Smooth muscle cell (in vitro differentiated cells): ENCODE measurements at regions not wholly inside any gene's neighbourhood (a gene's known extent, or its start where the extent isn't known, plus 50 kb on each side); places are given as distances from the start of the nearest gene placed in this dataset.
"Not testable (repeated sequence)": the region's sequence is repeated elsewhere in the genome, so short reads cannot be mapped to it uniquely, and the experiment has no call there.

Experiments
- DNase-seq: peaks from one replicate; lab custom pipeline; 2025; ENCODE audit not compliant: unreplicated experiment; lab: John Stamatoyannopoulos, UW
- H2AFZ ChIP-seq: fragments of 200-600 bp; sonication (generic); 2 replicates; pipeline ENCODE4 v1.6.0; 2016; ENCODE audit warnings: antibody characterized with exemption, low read depth, mild to moderate bottlenecking
- H3F3A ChIP-seq: fragments of 200-600 bp; sonication (generic); 2 replicates; pipeline ENCODE4 v1.6.0; 2017; ENCODE audit warnings: antibody characterized with exemption, low read depth
- H3K27ac ChIP-seq: fragments of 200-600 bp; sonication (generic); 2 replicates; pipeline ENCODE4 v1.5.1; 2016; ENCODE audit warnings: low read depth, mild to moderate bottlenecking
- H3K27me3 ChIP-seq: fragments of 200-600 bp; sonication (generic); 2 replicates; pipeline ENCODE4 v1.6.1; 2016; ENCODE audit warnings: low read depth, mild to moderate bottlenecking
- H3K36me3 ChIP-seq: fragments of 200-600 bp; sonication (generic); 2 replicates; pipeline ENCODE4 v1.5.1; 2016; ENCODE audit warnings: low read depth
- H3K4me1 ChIP-seq: fragments of 200-600 bp; sonication (generic); 2 replicates; pipeline ENCODE4 v1.5.1; 2016; ENCODE audit warnings: low read depth
- H3K4me2 ChIP-seq: fragments of 200-600 bp; sonication (generic); 2 replicates; pipeline ENCODE4 v1.6.0; 2016; ENCODE audit warnings: mild to moderate bottlenecking
- H3K4me3 ChIP-seq: fragments of 200-600 bp; sonication (generic); 2 replicates; pipeline ENCODE4 v1.5.1; 2016; ENCODE audit warnings: mild to moderate bottlenecking
- H3K79me2 ChIP-seq: fragments of 200-600 bp; sonication (generic); 2 replicates; pipeline ENCODE4 v1.6.0; 2016; ENCODE audit warnings: low read depth, mild to moderate bottlenecking
- H3K9ac ChIP-seq: fragments of 200-600 bp; sonication (generic); 2 replicates; pipeline ENCODE4 v1.6.0; 2016; ENCODE audit warnings: low read depth
- H3K9me3 ChIP-seq: fragments of 200-600 bp; sonication (generic); replicated peaks from 2 replicates; pipeline ENCODE4 v1.5.1; 2016; ENCODE audit warnings: low read depth
- H4K20me1 ChIP-seq: fragments of 200-600 bp; sonication (generic); 2 replicates; pipeline ENCODE4 v1.6.0; 2016; ENCODE audit warnings: low read depth
- WGBS: methylation state at CpG from one replicate; pipeline ENCODE4 v1.1.7; 2016; ENCODE audit warnings: low lambda C conversion rate; 5-methylcytosine and 5-hydroxymethylcytosine counted together
- TF ChIP-seq, protein P1 (sequence below): fragments of 200-600 bp; sonication (generic); IDR thresholded peaks from 2 replicates; pipeline ENCODE4 v1.5.1; 2017; ENCODE audit warnings: borderline replicate concordance, mild to moderate bottlenecking, antibody characterized with exemption; ENCODE audit not compliant: insufficient read depth, poor library complexity, severe bottlenecking

DNA sequence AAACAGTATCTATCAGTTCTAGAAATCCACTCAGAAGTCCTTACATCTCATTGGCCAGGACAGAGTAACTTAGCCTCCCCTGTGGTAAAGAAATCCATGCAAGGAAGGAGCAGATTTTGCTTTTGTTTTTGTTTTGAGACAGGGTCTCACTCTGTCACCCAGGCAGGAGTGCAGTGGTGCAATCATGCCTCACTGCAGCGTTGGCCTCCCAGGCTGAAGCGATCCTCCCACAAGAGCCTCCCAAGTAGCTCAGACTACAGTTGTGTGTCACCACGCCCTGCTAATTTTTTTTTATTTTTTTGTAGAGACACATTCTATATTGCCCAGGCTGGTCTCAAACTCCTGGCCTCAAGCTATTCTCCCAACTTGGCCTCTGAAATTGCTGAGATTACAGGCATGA is 185.1 kb downstream of the NRP2 start:
- no peaks in the 10 kb centered on the region for H3K4me1 ChIP-seq
- no peaks in the 10 kb centered on the region for H3K9me3 ChIP-seq
- 95% methylated on average over 3 of the region's 3 CpGs for WGBS
- H3K4me3 ChIP-seq = no peak overlapping the region
- no peaks in the 10 kb centered on the region for H3K36me3 ChIP-seq
- no peaks in the 10 kb centered on the region for H3K27me3 ChIP-seq
- no peaks in the 10 kb centered on the region for H4K20me1 ChIP-seq
- H3F3A ChIP-seq = no peaks in the 10 kb centered on the region
- H3K9ac ChIP-seq = no peak overlapping the region
- no peak overlapping the region for H3K27ac ChIP-seq
- no peaks in the 10 kb centered on the region for H3K79me2 ChIP-seq
- no peak overlapping the region for H2AFZ ChIP-seq
- no peak overlapping the region for H3K4me2 ChIP-seq
- no peak for DNase-seq
- TF ChIP-seq, protein P1, sequence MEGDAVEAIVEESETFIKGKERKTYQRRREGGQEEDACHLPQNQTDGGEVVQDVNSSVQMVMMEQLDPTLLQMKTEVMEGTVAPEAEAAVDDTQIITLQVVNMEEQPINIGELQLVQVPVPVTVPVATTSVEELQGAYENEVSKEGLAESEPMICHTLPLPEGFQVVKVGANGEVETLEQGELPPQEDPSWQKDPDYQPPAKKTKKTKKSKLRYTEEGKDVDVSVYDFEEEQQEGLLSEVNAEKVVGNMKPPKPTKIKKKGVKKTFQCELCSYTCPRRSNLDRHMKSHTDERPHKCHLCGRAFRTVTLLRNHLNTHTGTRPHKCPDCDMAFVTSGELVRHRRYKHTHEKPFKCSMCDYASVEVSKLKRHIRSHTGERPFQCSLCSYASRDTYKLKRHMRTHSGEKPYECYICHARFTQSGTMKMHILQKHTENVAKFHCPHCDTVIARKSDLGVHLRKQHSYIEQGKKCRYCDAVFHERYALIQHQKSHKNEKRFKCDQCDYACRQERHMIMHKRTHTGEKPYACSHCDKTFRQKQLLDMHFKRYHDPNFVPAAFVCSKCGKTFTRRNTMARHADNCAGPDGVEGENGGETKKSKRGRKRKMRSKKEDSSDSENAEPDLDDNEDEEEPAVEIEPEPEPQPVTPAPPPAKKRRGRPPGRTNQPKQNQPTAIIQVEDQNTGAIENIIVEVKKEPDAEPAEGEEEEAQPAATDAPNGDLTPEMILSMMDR = no peak

DNA sequence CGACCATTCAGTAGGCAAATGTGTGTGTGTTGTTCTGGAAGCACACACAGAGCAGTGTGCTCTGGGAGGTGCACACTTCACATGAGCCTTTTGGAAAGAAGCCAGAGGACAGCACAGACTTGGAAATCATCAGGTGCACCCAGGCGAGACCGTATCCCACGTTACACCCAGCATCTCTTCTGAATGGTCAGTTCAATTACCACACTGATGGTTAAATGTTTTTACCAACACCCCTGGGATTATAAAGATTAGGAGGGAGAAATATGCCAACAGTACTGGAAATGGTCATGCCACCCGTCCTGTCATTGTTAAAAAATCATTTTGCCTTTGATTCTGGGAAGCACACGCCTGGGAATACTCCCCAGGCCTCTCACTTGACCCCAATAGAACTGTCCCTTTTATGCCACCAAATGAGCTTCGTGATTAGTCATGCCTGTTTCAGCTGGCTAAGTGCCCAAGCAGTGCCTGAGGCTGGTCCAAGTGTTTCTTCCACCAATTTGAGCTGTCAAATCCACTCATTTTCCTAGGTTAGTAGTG is 183.7 kb downstream of the NRP2 start:
- no peaks in the 10 kb centered on the region for H3K27me3 ChIP-seq
- no peaks in the 10 kb centered on the region for H3K9me3 ChIP-seq
- TF ChIP-seq, protein P1 = no peak
- no peak overlapping the region for H3K4me2 ChIP-seq
- WGBS = 77% methylated on average over 7 of the region's 7 CpGs
- H3F3A ChIP-seq = no peaks in the 10 kb centered on the region
- no peak for DNase-seq
- no peaks in the 10 kb centered on the region for H3K79me2 ChIP-seq
- no peak overlapping the region for H3K9ac ChIP-seq
- no peaks in the 10 kb centered on the region for H3K36me3 ChIP-seq
- H3K4me1 ChIP-seq = no peaks in the 10 kb centered on the region
- no peak overlapping the region for H3K4me3 ChIP-seq
- no peak overlapping the region for H3K27ac ChIP-seq
- H4K20me1 ChIP-seq = no peaks in the 10 kb centered on the region
- no peak overlapping the region for H2AFZ ChIP-seq

DNA sequence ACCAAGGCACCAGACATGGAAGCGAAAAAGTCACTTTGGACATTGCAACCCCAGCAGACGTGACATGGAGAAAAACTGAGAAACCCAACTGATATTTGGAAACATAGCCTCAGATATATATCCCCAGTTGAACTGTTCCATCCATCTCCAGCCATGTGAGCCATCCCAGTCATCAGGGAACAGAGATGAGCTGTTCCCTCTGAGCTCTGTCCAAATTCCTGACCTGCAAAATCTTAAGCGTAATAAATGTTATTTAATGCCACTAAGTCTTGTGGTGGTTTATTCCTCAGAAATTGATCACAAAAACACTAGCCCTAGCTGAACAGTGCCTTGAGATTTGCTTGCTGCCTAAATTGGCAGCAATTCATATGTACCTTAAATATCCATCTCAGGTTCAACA is 182.8 kb downstream of the NRP2 start:
- WGBS = 93% methylated on average over 3 of the region's 3 CpGs
- Histone ChIP-seq H4K20me1 (no peaks in the 10 kb centered on the region), H3K36me3 (no peaks in the 10 kb centered on the region), H3K4me3 (no peak overlapping the region), H3K27me3 (no peaks in the 10 kb centered on the region), H3K79me2 (no peaks in the 10 kb centered on the region), H3F3A (no peaks in the 10 kb centered on the region), H2AFZ (no peak overlapping the region), H3K4me1 (no peaks in the 10 kb centered on the region), H3K27ac (no peak overlapping the region), H3K4me2 (no peak overlapping the region), H3K9ac (no peak overlapping the region), H3K9me3 (no peaks in the 10 kb centered on the region)
- TF ChIP-seq, protein P1 = no peak
- no peak for DNase-seq

DNA sequence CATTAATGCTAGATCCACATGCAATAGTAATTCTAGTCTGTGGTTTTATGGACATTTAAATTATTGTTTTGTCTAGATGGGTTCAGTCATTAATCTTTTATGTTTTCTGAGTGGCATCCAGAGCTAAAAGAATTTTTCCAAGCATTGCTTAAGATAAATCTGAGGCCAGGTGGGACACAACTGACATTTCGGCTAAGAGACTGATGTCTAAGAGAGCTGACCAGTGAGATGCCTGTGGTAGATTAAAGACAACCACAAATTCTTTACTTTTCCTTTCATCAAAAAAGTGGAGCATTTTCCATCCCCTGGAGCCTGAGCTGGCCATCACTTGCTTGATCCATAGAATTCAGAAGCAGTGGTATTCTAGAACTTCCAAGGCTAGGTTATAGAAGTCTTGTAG is 182.2 kb downstream of the NRP2 start:
- TF ChIP-seq, protein P1 = no peak
- 64% methylated on average over 1 of the region's 1 CpG for WGBS
- H3K9me3 ChIP-seq = no peaks in the 10 kb centered on the region

DNA sequence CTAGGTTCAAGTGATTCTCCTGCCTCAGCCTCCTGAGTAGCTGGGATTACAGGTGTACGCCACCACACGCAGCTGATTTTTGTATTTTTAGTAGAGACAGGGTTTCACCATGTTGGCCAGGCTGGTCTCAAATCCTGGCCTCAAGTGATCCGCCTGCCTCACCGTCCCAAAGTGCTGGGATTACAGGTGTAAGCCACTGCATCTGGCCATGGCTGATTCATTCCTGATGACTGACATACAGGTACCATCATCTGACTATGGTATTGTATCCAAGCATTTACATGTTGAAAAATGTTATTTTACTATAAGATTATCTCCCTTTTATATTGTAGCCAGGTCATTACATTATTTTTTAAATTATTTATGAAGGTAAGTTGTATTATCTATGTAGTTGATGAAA is 180.5 kb downstream of the NRP2 start:
- H3K4me2 ChIP-seq, H3K79me2 ChIP-seq, H4K20me1 ChIP-seq: not testable (repeated sequence)

More for the DNA sequence above, 182.2 kb downstream of the NRP2 start:
- Histone ChIP-seq H3K9ac (no peak overlapping the region), H3K4me2 (no peak overlapping the region), H3K36me3 (no peaks in the 10 kb centered on the region), H3K79me2 (no peaks in the 10 kb centered on the region), H3K4me3 (no peak overlapping the region), H3K4me1 (no peaks in the 10 kb centered on the region), H3F3A (no peaks in the 10 kb centered on the region), H3K27ac (no peak overlapping the region), H4K20me1 (no peaks in the 10 kb centered on the region), H3K27me3 (no peaks in the 10 kb centered on the region), H2AFZ (no peak overlapping the region)
- DNase-seq = no peak

More for the DNA sequence above, 180.5 kb downstream of the NRP2 start:
- H3K9me3 ChIP-seq, H2AFZ ChIP-seq, H3K27me3 ChIP-seq, H3K9ac ChIP-seq, DNase-seq, H3F3A ChIP-seq, H3K27ac ChIP-seq, H3K36me3 ChIP-seq, H3K4me1 ChIP-seq, H3K4me3 ChIP-seq: not testable (repeated sequence)
- WGBS = 96% methylated on average over 4 of the region's 4 CpGs
